SK-N-SH (cell line): ENCODE measurements at regions not wholly inside any gene's neighbourhood (a gene's known extent, or its start where the extent isn't known, plus 50 kb on each side); places are given as distances from the start of the nearest gene placed in this dataset.

Experiments used
- CTCF ChIA-PET: fragments of 300-600, 350-600 bp; formaldehyde crosslinking; extraction: SDS; loops from one replicate; lab custom pipeline; 2021; lab: Yijun Ruan, JAX
- POLR2A ChIA-PET: fragments of 350-600 bp; sonication (Branson Sonifier 250); formaldehyde crosslinking; extraction: SDS; loops from one replicate; lab custom pipeline; 2020; ENCODE audit warnings: antibody characterized with exemption, inconsistent platforms; lab: Yijun Ruan, JAX
- DNase-seq: peaks from one replicate; pipeline ENCODE4 v3.0.0; 2012
- H2AFZ ChIP-seq: fragments of 200-600 bp; sonication (generic); 2 replicates; pipeline ENCODE4 v1.8.1; 2016; ENCODE audit warnings: antibody characterized with exemption, mild to moderate bottlenecking, low read depth
- H3F3A ChIP-seq: fragments of 200-600 bp; sonication (generic); replicated peaks from 2 replicates; pipeline ENCODE3; 2016; ENCODE audit warnings: antibody characterized with exemption, mild to moderate bottlenecking; ENCODE audit not compliant: insufficient read depth
- H3K27ac ChIP-seq, 2 experiments: fragments of 200-500 bp in 1 of 2; fragments of 200-600 bp in 1 of 2; sonication (Bioruptor generic) in 1 of 2; sonication (generic), shearing (Covaris generic) in 1 of 2; 2 replicates each; pipeline versions ENCODE4 v1.5.1 to v1.6.1; 2014 to 2016; ENCODE audit warnings: low read depth in 2 of 2, inconsistent platforms in 1 of 2, low read length in 1 of 2, mild to moderate bottlenecking in 1 of 2, mixed read lengths in 1 of 2
- H3K27me3 ChIP-seq: fragments of 200-600 bp; sonication (generic), shearing (Covaris generic); 2 replicates; pipeline ENCODE4 v1.6.1; 2016; ENCODE audit warnings: mixed run types; ENCODE audit not compliant: insufficient read depth
- H3K36me3 ChIP-seq, 2 experiments: fragments of 200-500 bp in 1 of 2; fragments of 200-600 bp in 1 of 2; sonication (Bioruptor generic) in 1 of 2; sonication (generic) in 1 of 2; replicated peaks in 1 of 2; 2 replicates each; pipeline versions ENCODE3 to v1.5.1; 2014 to 2016; ENCODE audit warnings: low read length in 1 of 2, mild to moderate bottlenecking in 1 of 2; ENCODE audit not compliant: insufficient read depth in 2 of 2, control insufficient read depth in 1 of 2
- H3K4me1 ChIP-seq, 2 experiments: fragments of 200-500 bp in 1 of 2; fragments of 200-600 bp in 1 of 2; sonication (Bioruptor generic) in 1 of 2; sonication (generic), shearing (Covaris generic) in 1 of 2; 2 replicates each; pipeline versions ENCODE4 v1.5.1 to v1.6.1; 2014 to 2016; ENCODE audit warnings: low read depth in 1 of 2, low read length in 1 of 2, mixed run types in 1 of 2; ENCODE audit not compliant: insufficient read depth in 2 of 2, control insufficient read depth in 1 of 2
- H3K4me2 ChIP-seq: fragments of 200-600 bp; sonication (generic), shearing (Covaris generic); 2 replicates; pipeline ENCODE4 v1.6.1; 2017; ENCODE audit warnings: mixed run types
- H3K4me3 ChIP-seq, 2 experiments: fragments of 200-500 bp in 1 of 2; fragments of 200-600 bp in 1 of 2; sonication (Bioruptor generic) in 1 of 2; sonication (generic), shearing (Covaris generic) in 1 of 2; 2 replicates each; pipeline versions ENCODE4 v1.5.1 to v1.8.1; 2014 to 2016; ENCODE audit warnings: low read depth in 2 of 2, inconsistent platforms in 1 of 2, low read length in 1 of 2, mild to moderate bottlenecking in 1 of 2, mixed read lengths in 1 of 2, moderate library complexity in 1 of 2
- H3K79me2 ChIP-seq: fragments of 200-600 bp; sonication (generic); 2 replicates; pipeline ENCODE4 v1.8.1; 2017; ENCODE audit warnings: mild to moderate bottlenecking; ENCODE audit not compliant: insufficient read depth
- H3K9ac ChIP-seq: fragments of 200-600 bp; sonication (generic); 2 replicates; pipeline ENCODE4 v1.6.1; 2017; ENCODE audit warnings: mixed run types
- H3K9me2 ChIP-seq: fragments of 200-600 bp; sonication (generic); 2 replicates; pipeline ENCODE4 v1.6.1; 2017; ENCODE audit warnings: mixed run types
- H3K9me3 ChIP-seq: fragments of 200-600 bp; sonication (generic); 2 replicates; pipeline ENCODE4 v1.6.1; 2017; ENCODE audit warnings: mixed run types, mild to moderate bottlenecking, moderate library complexity
- H4K20me1 ChIP-seq: fragments of 200-600 bp; sonication (generic); 2 replicates; pipeline ENCODE4 v1.6.1; 2017; ENCODE audit warnings: mild to moderate bottlenecking, mixed run types; ENCODE audit not compliant: insufficient read depth
- ELF1 ChIP-seq: IDR thresholded peaks from 2 replicates; pipeline ENCODE4 v1.4.0; 2012
- FOSL2 ChIP-seq: IDR thresholded peaks from 2 replicates; pipeline ENCODE4 v1.4.0; 2012; ENCODE audit warnings: low read depth, mild to moderate bottlenecking, moderate library complexity, borderline replicate concordance
- FOXJ3 ChIP-seq: sonication (generic); formaldehyde crosslinking; IDR thresholded peaks from 2 replicates; pipeline ENCODE4 v1.5.1; 2020; ENCODE audit warnings: mild to moderate bottlenecking, missing genetic modification reagents
- GABPA ChIP-seq: IDR thresholded peaks from 2 replicates; pipeline ENCODE4 v1.4.0; 2012; ENCODE audit warnings: low read depth, mild to moderate bottlenecking
- GATA2 ChIP-seq: sonication (generic); formaldehyde crosslinking; IDR thresholded peaks from 2 replicates; pipeline ENCODE4 v1.5.0; 2020; ENCODE audit warnings: mild to moderate bottlenecking, missing genetic modification reagents
- JUND ChIP-seq: IDR thresholded peaks from 2 replicates; pipeline ENCODE4 v1.4.0; 2012
- MEF2A ChIP-seq: IDR thresholded peaks from 2 replicates; pipeline ENCODE4 v1.4.0; 2012; ENCODE audit warnings: low read depth, borderline replicate concordance
- MXI1 ChIP-seq: IDR thresholded peaks from 2 replicates; pipeline ENCODE4 v1.6.1; 2012; ENCODE audit warnings: mild to moderate bottlenecking, low read depth, low read length, improper control_type of control experiment
- NFIC ChIP-seq: IDR thresholded peaks from 2 replicates; pipeline ENCODE4 v1.4.0; 2012; ENCODE audit warnings: borderline replicate concordance
- NRF1 ChIP-seq: IDR thresholded peaks from 2 replicates; pipeline ENCODE4 v1.6.1; 2012; ENCODE audit warnings: low read depth, mild to moderate bottlenecking, low read length
- RAD21 ChIP-seq: IDR thresholded peaks from 2 replicates; pipeline ENCODE4 v1.6.1; 2012; ENCODE audit warnings: mild to moderate bottlenecking, low read length
- RCOR1 ChIP-seq: fragments of 150-350 bp; IDR thresholded peaks from 2 replicates; pipeline ENCODE4 v1.6.1; 2017; ENCODE audit warnings: antibody characterized with exemption, low read length
- RFX5 ChIP-seq: IDR thresholded peaks from 2 replicates; pipeline ENCODE4 v1.6.1; 2012; ENCODE audit warnings: mild to moderate bottlenecking, improper control_type of control experiment, low read length
- RXRA ChIP-seq: IDR thresholded peaks from 2 replicates; pipeline ENCODE4 v1.4.0; 2012; ENCODE audit warnings: low read depth, mild to moderate bottlenecking, borderline replicate concordance
- SIN3A ChIP-seq: IDR thresholded peaks from 2 replicates; pipeline ENCODE4 v1.6.1; 2012; ENCODE audit warnings: low read depth, mild to moderate bottlenecking, low read length, moderate library complexity, borderline replicate concordance
- TAF1 ChIP-seq: IDR thresholded peaks from 2 replicates; pipeline ENCODE4 v1.6.1; 2012; ENCODE audit warnings: low read depth, mild to moderate bottlenecking, low read length, moderate library complexity, borderline replicate concordance
- WGBS: methylation state at CpG from one replicate; pipeline ENCODE4 v1.1.6; 2017; ENCODE audit warnings: low lambda C conversion rate; 5-methylcytosine and 5-hydroxymethylcytosine counted together
- TF ChIP-seq, protein P1 (sequence below): fragments of 150-350 bp; IDR thresholded peaks from 2 replicates; pipeline ENCODE4 v1.6.1; 2017; ENCODE audit warnings: antibody characterized with exemption, low read length, low read depth, borderline replicate concordance
- TF ChIP-seq, protein P2 (sequence below): IDR thresholded peaks from 2 replicates; pipeline ENCODE4; 2012
- TF ChIP-seq, protein P3 (sequence below): IDR thresholded peaks from 2 replicates; pipeline ENCODE4 v1.4.0; 2012; ENCODE audit warnings: low read depth
- TF ChIP-seq, protein P4 (sequence below): IDR thresholded peaks from 2 replicates; pipeline ENCODE4 v1.6.1; 2012; ENCODE audit warnings: mild to moderate bottlenecking, low read depth, low read length, moderate library complexity

DNA sequence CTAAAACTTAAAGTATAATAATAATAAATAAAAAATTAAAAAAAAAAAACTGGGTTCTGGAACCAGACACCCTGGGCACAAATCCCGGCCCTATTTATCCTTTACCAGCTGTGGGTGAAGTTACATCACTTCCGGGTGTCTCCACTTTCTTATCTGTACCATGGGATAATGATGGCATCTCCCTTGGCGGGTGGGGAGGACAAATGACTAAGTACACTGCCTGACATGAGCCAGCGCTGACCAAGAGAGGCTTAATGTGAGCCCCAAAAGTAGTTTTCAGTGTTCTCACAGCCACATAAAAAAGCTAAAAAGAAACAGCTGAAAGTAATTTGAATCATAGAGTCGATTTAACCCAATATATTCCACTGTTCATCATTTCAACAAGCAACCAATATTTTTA, 424.9 kb downstream of the SOX9 start:
- WGBS = 79% methylated on average over 5 of the region's 5 CpGs
- no peak for DNase-seq
- TF ChIP-seq ELF1 (no peak), RXRA (no peak), GATA2 (no peak), RFX5 (no peak), RCOR1 (no peak), MEF2A (no peak), TAF1 (no peak), RAD21 (no peak), NRF1 (no peak), JUND (no peak)
- TF ChIP-seq, protein P1, sequence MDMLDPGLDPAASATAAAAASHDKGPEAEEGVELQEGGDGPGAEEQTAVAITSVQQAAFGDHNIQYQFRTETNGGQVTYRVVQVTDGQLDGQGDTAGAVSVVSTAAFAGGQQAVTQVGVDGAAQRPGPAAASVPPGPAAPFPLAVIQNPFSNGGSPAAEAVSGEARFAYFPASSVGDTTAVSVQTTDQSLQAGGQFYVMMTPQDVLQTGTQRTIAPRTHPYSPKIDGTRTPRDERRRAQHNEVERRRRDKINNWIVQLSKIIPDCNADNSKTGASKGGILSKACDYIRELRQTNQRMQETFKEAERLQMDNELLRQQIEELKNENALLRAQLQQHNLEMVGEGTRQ = no peak
- no peak overlapping the region for H3K27ac ChIP-seq
- no peak overlapping the region for H3K4me3 ChIP-seq
- no peaks in the 10 kb centered on the region for H4K20me1 ChIP-seq
- peaks cover under 1% of the 10 kb centered on the region for H3F3A ChIP-seq
- H3K4me2 ChIP-seq = no peak overlapping the region
- no peak overlapping the region for H3K9ac ChIP-seq
- H3K27me3 ChIP-seq = no peaks in the 10 kb centered on the region
- no peaks in the 10 kb centered on the region for H3K9me3 ChIP-seq
- H3K36me3 ChIP-seq = no peaks in the 10 kb centered on the region
- ChIA-PET CTCF (interaction anchor here (0.9 to 1.7 kb wide), 3 partner anchors 11 to 1779 kb away, joined by 4 to 11 read pairs (median 4); no protein-coding TSS in a partner anchor), POLR2A (no interaction called here)
- no peaks in the 10 kb centered on the region for H3K9me2 ChIP-seq
- H2AFZ ChIP-seq = no peak overlapping the region
- peaks cover 4% of the 10 kb centered on the region for H3K79me2 ChIP-seq
- H3K4me1 ChIP-seq = peaks cover 0 to under 1% of the 10 kb centered on the region in 2 experiments; a peak in 1 of 4 replicates

DNA sequence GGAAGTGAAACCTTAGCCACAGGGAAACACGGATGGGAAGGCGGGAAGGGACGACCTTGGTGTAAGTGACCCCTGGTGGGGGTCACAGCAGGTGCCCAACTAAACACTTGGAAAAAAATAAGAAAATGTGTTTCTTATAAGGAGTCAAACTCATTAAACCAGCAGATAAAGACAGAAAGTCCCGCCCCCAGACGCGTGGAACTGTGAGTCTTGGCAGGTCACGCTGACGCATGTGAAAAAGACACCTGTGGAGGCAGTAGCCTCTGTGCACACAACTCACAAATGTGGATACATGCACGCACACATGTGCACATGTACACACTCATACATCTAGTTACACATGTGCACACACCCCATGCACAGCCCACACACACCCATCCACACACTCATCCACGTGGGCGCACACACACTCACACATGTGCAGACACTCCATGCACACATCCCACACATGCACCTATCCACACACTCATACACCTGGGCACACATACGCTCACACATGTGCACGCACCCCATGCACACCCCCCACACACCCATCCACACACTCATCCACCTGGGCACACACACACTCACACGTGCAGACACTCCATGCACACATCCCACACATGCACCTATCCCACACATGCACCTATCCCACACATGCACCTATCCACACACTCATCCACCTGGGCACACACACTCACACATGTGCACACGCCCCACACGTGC, 432.4 kb downstream of the SOX9 start:
- H3K4me1 ChIP-seq = no peaks in the 10 kb centered on the region
- no peak for DNase-seq
- no peak overlapping the region for H3K4me3 ChIP-seq
- H3K27ac ChIP-seq = no peak overlapping the region
- no peak overlapping the region for H3K9ac ChIP-seq
- ChIA-PET CTCF (interaction anchor here (1.3 kb wide), 1 partner anchor 8 kb away, joined by 3 read pairs; no protein-coding TSS in a partner anchor), POLR2A (no interaction called here)
- H3K79me2 ChIP-seq = no peaks in the 10 kb centered on the region; the same call in 1 of the 2 replicates
- no peak overlapping the region for H2AFZ ChIP-seq
- no peaks in the 10 kb centered on the region for H3K27me3 ChIP-seq
- 87% methylated on average over 16 of the region's 16 CpGs for WGBS
- H3K4me2 ChIP-seq = no peak overlapping the region
- H4K20me1 ChIP-seq = no peaks in the 10 kb centered on the region; the same call in 1 of the 2 replicates
- no peaks in the 10 kb centered on the region for H3F3A ChIP-seq
- no peaks in the 10 kb centered on the region for H3K9me3 ChIP-seq
- H3K9me2 ChIP-seq = no peaks in the 10 kb centered on the region
- no peaks in the 10 kb centered on the region for H3K36me3 ChIP-seq
- TF ChIP-seq FOXJ3 (CRISPR knock-in tag) (no peak), ELF1 (no peak), GABPA (no peak), NFIC (no peak), FOSL2 (no peak), MXI1 (no peak), SIN3A (no peak), TAF1 (no peak), RAD21 (no peak), JUND (no peak), RXRA (no peak), GATA2 (no peak)
- TF ChIP-seq, protein P2, sequence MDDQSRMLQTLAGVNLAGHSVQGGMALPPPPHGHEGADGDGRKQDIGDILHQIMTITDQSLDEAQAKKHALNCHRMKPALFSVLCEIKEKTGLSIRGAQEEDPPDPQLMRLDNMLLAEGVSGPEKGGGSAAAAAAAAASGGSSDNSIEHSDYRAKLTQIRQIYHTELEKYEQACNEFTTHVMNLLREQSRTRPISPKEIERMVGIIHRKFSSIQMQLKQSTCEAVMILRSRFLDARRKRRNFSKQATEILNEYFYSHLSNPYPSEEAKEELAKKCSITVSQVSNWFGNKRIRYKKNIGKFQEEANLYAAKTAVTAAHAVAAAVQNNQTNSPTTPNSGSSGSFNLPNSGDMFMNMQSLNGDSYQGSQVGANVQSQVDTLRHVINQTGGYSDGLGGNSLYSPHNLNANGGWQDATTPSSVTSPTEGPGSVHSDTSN = no peak
- TF ChIP-seq, protein P3, sequence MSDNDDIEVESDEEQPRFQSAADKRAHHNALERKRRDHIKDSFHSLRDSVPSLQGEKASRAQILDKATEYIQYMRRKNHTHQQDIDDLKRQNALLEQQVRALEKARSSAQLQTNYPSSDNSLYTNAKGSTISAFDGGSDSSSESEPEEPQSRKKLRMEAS = no peak
- TF ChIP-seq, protein P1 = no peak
- TF ChIP-seq, protein P4, sequence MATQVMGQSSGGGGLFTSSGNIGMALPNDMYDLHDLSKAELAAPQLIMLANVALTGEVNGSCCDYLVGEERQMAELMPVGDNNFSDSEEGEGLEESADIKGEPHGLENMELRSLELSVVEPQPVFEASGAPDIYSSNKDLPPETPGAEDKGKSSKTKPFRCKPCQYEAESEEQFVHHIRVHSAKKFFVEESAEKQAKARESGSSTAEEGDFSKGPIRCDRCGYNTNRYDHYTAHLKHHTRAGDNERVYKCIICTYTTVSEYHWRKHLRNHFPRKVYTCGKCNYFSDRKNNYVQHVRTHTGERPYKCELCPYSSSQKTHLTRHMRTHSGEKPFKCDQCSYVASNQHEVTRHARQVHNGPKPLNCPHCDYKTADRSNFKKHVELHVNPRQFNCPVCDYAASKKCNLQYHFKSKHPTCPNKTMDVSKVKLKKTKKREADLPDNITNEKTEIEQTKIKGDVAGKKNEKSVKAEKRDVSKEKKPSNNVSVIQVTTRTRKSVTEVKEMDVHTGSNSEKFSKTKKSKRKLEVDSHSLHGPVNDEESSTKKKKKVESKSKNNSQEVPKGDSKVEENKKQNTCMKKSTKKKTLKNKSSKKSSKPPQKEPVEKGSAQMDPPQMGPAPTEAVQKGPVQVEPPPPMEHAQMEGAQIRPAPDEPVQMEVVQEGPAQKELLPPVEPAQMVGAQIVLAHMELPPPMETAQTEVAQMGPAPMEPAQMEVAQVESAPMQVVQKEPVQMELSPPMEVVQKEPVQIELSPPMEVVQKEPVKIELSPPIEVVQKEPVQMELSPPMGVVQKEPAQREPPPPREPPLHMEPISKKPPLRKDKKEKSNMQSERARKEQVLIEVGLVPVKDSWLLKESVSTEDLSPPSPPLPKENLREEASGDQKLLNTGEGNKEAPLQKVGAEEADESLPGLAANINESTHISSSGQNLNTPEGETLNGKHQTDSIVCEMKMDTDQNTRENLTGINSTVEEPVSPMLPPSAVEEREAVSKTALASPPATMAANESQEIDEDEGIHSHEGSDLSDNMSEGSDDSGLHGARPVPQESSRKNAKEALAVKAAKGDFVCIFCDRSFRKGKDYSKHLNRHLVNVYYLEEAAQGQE = no peak
